SK-N-SH (cell line): ENCODE measurements at regions not wholly inside any gene's neighbourhood (a gene's known extent, or its start where the extent isn't known, plus 50 kb on each side); places are given as distances from the start of the nearest gene placed in this dataset.

ENCODE experiments used
- CTCF ChIA-PET: fragments of 300-600, 350-600 bp; formaldehyde crosslinking; extraction: SDS; loops from one replicate; lab custom pipeline; 2021; lab: Yijun Ruan, JAX
- POLR2A ChIA-PET: fragments of 350-600 bp; sonication (Branson Sonifier 250); formaldehyde crosslinking; extraction: SDS; loops from one replicate; lab custom pipeline; 2020; ENCODE audit warnings: antibody characterized with exemption, inconsistent platforms; lab: Yijun Ruan, JAX
- DNase-seq: peaks from one replicate; pipeline ENCODE4 v3.0.0; 2012
- H2AFZ ChIP-seq: fragments of 200-600 bp; sonication (generic); 2 replicates; pipeline ENCODE4 v1.8.1; 2016; ENCODE audit warnings: antibody characterized with exemption, mild to moderate bottlenecking, low read depth
- H3F3A ChIP-seq: fragments of 200-600 bp; sonication (generic); replicated peaks from 2 replicates; pipeline ENCODE3; 2016; ENCODE audit warnings: antibody characterized with exemption, mild to moderate bottlenecking; ENCODE audit not compliant: insufficient read depth
- H3K27ac ChIP-seq, 2 experiments: fragments of 200-500 bp in 1 of 2; fragments of 200-600 bp in 1 of 2; sonication (Bioruptor generic) in 1 of 2; sonication (generic), shearing (Covaris generic) in 1 of 2; 2 replicates each; pipeline versions ENCODE4 v1.5.1 to v1.6.1; 2014 to 2016; ENCODE audit warnings: low read depth in 2 of 2, inconsistent platforms in 1 of 2, low read length in 1 of 2, mild to moderate bottlenecking in 1 of 2, mixed read lengths in 1 of 2
- H3K27me3 ChIP-seq: fragments of 200-600 bp; sonication (generic), shearing (Covaris generic); 2 replicates; pipeline ENCODE4 v1.6.1; 2016; ENCODE audit warnings: mixed run types; ENCODE audit not compliant: insufficient read depth
- H3K36me3 ChIP-seq, 2 experiments: fragments of 200-500 bp in 1 of 2; fragments of 200-600 bp in 1 of 2; sonication (Bioruptor generic) in 1 of 2; sonication (generic) in 1 of 2; replicated peaks in 1 of 2; 2 replicates each; pipeline versions ENCODE3 to v1.5.1; 2014 to 2016; ENCODE audit warnings: low read length in 1 of 2, mild to moderate bottlenecking in 1 of 2; ENCODE audit not compliant: insufficient read depth in 2 of 2, control insufficient read depth in 1 of 2
- H3K4me1 ChIP-seq, 2 experiments: fragments of 200-500 bp in 1 of 2; fragments of 200-600 bp in 1 of 2; sonication (Bioruptor generic) in 1 of 2; sonication (generic), shearing (Covaris generic) in 1 of 2; 2 replicates each; pipeline versions ENCODE4 v1.5.1 to v1.6.1; 2014 to 2016; ENCODE audit warnings: low read depth in 1 of 2, low read length in 1 of 2, mixed run types in 1 of 2; ENCODE audit not compliant: insufficient read depth in 2 of 2, control insufficient read depth in 1 of 2
- H3K4me2 ChIP-seq: fragments of 200-600 bp; sonication (generic), shearing (Covaris generic); 2 replicates; pipeline ENCODE4 v1.6.1; 2017; ENCODE audit warnings: mixed run types
- H3K4me3 ChIP-seq, 2 experiments: fragments of 200-500 bp in 1 of 2; fragments of 200-600 bp in 1 of 2; sonication (Bioruptor generic) in 1 of 2; sonication (generic), shearing (Covaris generic) in 1 of 2; 2 replicates each; pipeline versions ENCODE4 v1.5.1 to v1.8.1; 2014 to 2016; ENCODE audit warnings: low read depth in 2 of 2, inconsistent platforms in 1 of 2, low read length in 1 of 2, mild to moderate bottlenecking in 1 of 2, mixed read lengths in 1 of 2, moderate library complexity in 1 of 2
- H3K79me2 ChIP-seq: fragments of 200-600 bp; sonication (generic); 2 replicates; pipeline ENCODE4 v1.8.1; 2017; ENCODE audit warnings: mild to moderate bottlenecking; ENCODE audit not compliant: insufficient read depth
- H3K9ac ChIP-seq: fragments of 200-600 bp; sonication (generic); 2 replicates; pipeline ENCODE4 v1.6.1; 2017; ENCODE audit warnings: mixed run types
- H3K9me2 ChIP-seq: fragments of 200-600 bp; sonication (generic); 2 replicates; pipeline ENCODE4 v1.6.1; 2017; ENCODE audit warnings: mixed run types
- H3K9me3 ChIP-seq: fragments of 200-600 bp; sonication (generic); 2 replicates; pipeline ENCODE4 v1.6.1; 2017; ENCODE audit warnings: mixed run types, mild to moderate bottlenecking, moderate library complexity
- H4K20me1 ChIP-seq: fragments of 200-600 bp; sonication (generic); 2 replicates; pipeline ENCODE4 v1.6.1; 2017; ENCODE audit warnings: mild to moderate bottlenecking, mixed run types; ENCODE audit not compliant: insufficient read depth
- CHD2 ChIP-seq: fragments of 150-350 bp; IDR thresholded peaks from 2 replicates; pipeline ENCODE4 v1.6.1; 2018; ENCODE audit warnings: low read length; ENCODE audit not compliant: partially characterized antibody
- ELF1 ChIP-seq: IDR thresholded peaks from 2 replicates; pipeline ENCODE4 v1.4.0; 2012
- FOXJ3 ChIP-seq: sonication (generic); formaldehyde crosslinking; IDR thresholded peaks from 2 replicates; pipeline ENCODE4 v1.5.1; 2020; ENCODE audit warnings: mild to moderate bottlenecking, missing genetic modification reagents
- FOXM1 ChIP-seq: IDR thresholded peaks from 2 replicates; pipeline ENCODE4 v1.4.0; 2012; ENCODE audit warnings: low read depth, mild to moderate bottlenecking
- JUND ChIP-seq: IDR thresholded peaks from 2 replicates; pipeline ENCODE4 v1.4.0; 2012
- NFIC ChIP-seq: IDR thresholded peaks from 2 replicates; pipeline ENCODE4 v1.4.0; 2012; ENCODE audit warnings: borderline replicate concordance
- RAD21 ChIP-seq: IDR thresholded peaks from 2 replicates; pipeline ENCODE4 v1.6.1; 2012; ENCODE audit warnings: mild to moderate bottlenecking, low read length
- RFX5 ChIP-seq: IDR thresholded peaks from 2 replicates; pipeline ENCODE4 v1.6.1; 2012; ENCODE audit warnings: mild to moderate bottlenecking, improper control_type of control experiment, low read length
- TAF1 ChIP-seq: IDR thresholded peaks from 2 replicates; pipeline ENCODE4 v1.6.1; 2012; ENCODE audit warnings: low read depth, mild to moderate bottlenecking, low read length, moderate library complexity, borderline replicate concordance
- TCF12 ChIP-seq: IDR thresholded peaks from 2 replicates; pipeline ENCODE4 v1.4.0; 2012
- TEAD4 ChIP-seq: IDR thresholded peaks from 2 replicates; pipeline ENCODE4 v1.4.0; 2012; ENCODE audit warnings: mild to moderate bottlenecking, borderline replicate concordance; ENCODE audit not compliant: insufficient read depth
- WGBS: methylation state at CpG from one replicate; pipeline ENCODE4 v1.1.6; 2017; ENCODE audit warnings: low lambda C conversion rate; 5-methylcytosine and 5-hydroxymethylcytosine counted together
- TF ChIP-seq, protein P1 (sequence below): fragments of 150-350 bp; IDR thresholded peaks from 2 replicates; pipeline ENCODE4 v1.6.1; 2017; ENCODE audit warnings: antibody characterized with exemption, low read length, low read depth, borderline replicate concordance
- TF ChIP-seq, protein P2 (sequence below): fragments of 200-600 bp; sonication (generic); IDR thresholded peaks from 2 replicates; pipeline ENCODE4 v1.6.1; 2017; ENCODE audit warnings: antibody characterized with exemption, mild to moderate bottlenecking, moderate library complexity
- TF ChIP-seq, protein P3 (sequence below): IDR thresholded peaks from 2 replicates; pipeline ENCODE4 v1.4.0; 2012; ENCODE audit warnings: low read depth
- TF ChIP-seq, protein P4 (sequence below): fragments of 150-350 bp; IDR thresholded peaks from 2 replicates; pipeline ENCODE4 v1.6.1; 2016; ENCODE audit warnings: mild to moderate bottlenecking, low read depth, low read length
- TF ChIP-seq, protein P5 (sequence below): IDR thresholded peaks from 2 replicates; pipeline ENCODE4 v1.4.0; 2012; ENCODE audit warnings: low read depth, borderline replicate concordance

DNA sequence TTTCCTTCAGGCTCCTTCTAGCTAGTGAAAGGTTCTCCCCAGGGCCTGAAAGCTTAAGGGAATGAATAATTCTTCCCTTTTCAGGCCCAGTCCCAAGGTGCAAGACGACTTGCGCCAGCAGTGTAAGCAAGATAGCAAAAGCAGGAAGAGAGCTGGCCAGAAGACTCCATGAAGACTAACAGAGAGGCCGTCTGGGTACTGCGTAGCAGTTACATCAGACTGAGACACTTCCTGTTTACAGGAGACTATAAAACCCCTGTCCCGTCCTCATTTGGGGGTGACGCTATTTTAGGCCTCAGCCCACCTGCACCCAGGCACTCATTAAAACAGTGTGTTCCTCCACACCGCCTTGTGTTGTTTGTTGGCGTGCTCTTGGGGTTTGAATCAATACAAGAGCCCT is 90.7 kb upstream of the MOCS2 start:
- no peak overlapping the region for H3K27ac ChIP-seq
- no peak for DNase-seq
- H3K4me1 ChIP-seq = no peaks in the 10 kb centered on the region
- H3K4me3 ChIP-seq = no peak overlapping the region
- CTCF ChIA-PET = no interaction called here
- H3K9ac ChIP-seq = no peak overlapping the region
- POLR2A ChIA-PET = no interaction called here
- H3K27me3 ChIP-seq = no peaks in the 10 kb centered on the region
- H3F3A ChIP-seq = no peaks in the 10 kb centered on the region
- TF ChIP-seq TEAD4 = no peak
- TF ChIP-seq, protein P1, sequence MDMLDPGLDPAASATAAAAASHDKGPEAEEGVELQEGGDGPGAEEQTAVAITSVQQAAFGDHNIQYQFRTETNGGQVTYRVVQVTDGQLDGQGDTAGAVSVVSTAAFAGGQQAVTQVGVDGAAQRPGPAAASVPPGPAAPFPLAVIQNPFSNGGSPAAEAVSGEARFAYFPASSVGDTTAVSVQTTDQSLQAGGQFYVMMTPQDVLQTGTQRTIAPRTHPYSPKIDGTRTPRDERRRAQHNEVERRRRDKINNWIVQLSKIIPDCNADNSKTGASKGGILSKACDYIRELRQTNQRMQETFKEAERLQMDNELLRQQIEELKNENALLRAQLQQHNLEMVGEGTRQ = no peak
- TF ChIP-seq, protein P2, sequence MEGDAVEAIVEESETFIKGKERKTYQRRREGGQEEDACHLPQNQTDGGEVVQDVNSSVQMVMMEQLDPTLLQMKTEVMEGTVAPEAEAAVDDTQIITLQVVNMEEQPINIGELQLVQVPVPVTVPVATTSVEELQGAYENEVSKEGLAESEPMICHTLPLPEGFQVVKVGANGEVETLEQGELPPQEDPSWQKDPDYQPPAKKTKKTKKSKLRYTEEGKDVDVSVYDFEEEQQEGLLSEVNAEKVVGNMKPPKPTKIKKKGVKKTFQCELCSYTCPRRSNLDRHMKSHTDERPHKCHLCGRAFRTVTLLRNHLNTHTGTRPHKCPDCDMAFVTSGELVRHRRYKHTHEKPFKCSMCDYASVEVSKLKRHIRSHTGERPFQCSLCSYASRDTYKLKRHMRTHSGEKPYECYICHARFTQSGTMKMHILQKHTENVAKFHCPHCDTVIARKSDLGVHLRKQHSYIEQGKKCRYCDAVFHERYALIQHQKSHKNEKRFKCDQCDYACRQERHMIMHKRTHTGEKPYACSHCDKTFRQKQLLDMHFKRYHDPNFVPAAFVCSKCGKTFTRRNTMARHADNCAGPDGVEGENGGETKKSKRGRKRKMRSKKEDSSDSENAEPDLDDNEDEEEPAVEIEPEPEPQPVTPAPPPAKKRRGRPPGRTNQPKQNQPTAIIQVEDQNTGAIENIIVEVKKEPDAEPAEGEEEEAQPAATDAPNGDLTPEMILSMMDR = no peak
- TF ChIP-seq, protein P3, sequence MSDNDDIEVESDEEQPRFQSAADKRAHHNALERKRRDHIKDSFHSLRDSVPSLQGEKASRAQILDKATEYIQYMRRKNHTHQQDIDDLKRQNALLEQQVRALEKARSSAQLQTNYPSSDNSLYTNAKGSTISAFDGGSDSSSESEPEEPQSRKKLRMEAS = no peak
- no peak for TF ChIP-seq TCF12
- TF ChIP-seq, protein P4, sequence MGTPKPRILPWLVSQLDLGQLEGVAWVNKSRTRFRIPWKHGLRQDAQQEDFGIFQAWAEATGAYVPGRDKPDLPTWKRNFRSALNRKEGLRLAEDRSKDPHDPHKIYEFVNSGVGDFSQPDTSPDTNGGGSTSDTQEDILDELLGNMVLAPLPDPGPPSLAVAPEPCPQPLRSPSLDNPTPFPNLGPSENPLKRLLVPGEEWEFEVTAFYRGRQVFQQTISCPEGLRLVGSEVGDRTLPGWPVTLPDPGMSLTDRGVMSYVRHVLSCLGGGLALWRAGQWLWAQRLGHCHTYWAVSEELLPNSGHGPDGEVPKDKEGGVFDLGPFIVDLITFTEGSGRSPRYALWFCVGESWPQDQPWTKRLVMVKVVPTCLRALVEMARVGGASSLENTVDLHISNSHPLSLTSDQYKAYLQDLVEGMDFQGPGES = no peak
- TF ChIP-seq CHD2 = no peak
- TF ChIP-seq, protein P5, sequence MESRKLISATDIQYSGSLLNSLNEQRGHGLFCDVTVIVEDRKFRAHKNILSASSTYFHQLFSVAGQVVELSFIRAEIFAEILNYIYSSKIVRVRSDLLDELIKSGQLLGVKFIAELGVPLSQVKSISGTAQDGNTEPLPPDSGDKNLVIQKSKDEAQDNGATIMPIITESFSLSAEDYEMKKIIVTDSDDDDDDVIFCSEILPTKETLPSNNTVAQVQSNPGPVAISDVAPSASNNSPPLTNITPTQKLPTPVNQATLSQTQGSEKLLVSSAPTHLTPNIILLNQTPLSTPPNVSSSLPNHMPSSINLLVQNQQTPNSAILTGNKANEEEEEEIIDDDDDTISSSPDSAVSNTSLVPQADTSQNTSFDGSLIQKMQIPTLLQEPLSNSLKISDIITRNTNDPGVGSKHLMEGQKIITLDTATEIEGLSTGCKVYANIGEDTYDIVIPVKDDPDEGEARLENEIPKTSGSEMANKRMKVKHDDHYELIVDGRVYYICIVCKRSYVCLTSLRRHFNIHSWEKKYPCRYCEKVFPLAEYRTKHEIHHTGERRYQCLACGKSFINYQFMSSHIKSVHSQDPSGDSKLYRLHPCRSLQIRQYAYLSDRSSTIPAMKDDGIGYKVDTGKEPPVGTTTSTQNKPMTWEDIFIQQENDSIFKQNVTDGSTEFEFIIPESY = no peak
- no peak for TF ChIP-seq TAF1
- TF ChIP-seq ELF1 = no peak
- TF ChIP-seq JUND = no peak
- TF ChIP-seq RAD21 = no peak
- no peak for TF ChIP-seq RFX5
- no peak for TF ChIP-seq FOXM1
- TF ChIP-seq FOXJ3 (CRISPR knock-in tag) = no peak
- no peak for TF ChIP-seq NFIC
- H2AFZ ChIP-seq = no peak overlapping the region
- no peaks in the 10 kb centered on the region for H3K79me2 ChIP-seq
- no peaks in the 10 kb centered on the region for H4K20me1 ChIP-seq
- 75% methylated on average over 6 of the region's 8 CpGs for WGBS
- no peaks in the 10 kb centered on the region for H3K9me3 ChIP-seq
- H3K36me3 ChIP-seq = no peaks in the 10 kb centered on the region
- no peak overlapping the region for H3K4me2 ChIP-seq
- H3K9me2 ChIP-seq = no peaks in the 10 kb centered on the region
